WTC11 (cell line): ENCODE measurements at regions not wholly inside any gene's neighbourhood (a gene's known extent, or its start where the extent isn't known, plus 50 kb on each side); places are given as distances from the start of the nearest gene placed in this dataset.

Experiments
- ATAC-seq: fragments of 200-7000 bp; cut with Tn5 transposase; 2 replicates; pipeline ENCODE4 v1.10.0; 2021; ENCODE audit warnings: mild to moderate bottlenecking, moderate library complexity
- CTCF ChIA-PET: fragments of 300-600 bp; sonication (Branson Sonifier 250); formaldehyde crosslinking; loops from one replicate; lab custom pipeline; 2021; ENCODE audit warnings: antibody characterized with exemption; lab: Charles Lee
- POLR2A ChIA-PET: fragments of 350-600 bp; sonication (Branson Sonifier 250); formaldehyde crosslinking; loops from one replicate; lab custom pipeline; 2021; ENCODE audit warnings: antibody characterized with exemption; lab: Charles Lee
- DNase-seq: peaks from one replicate; pipeline ENCODE4 v3.0.0; 2021; ENCODE audit warnings: low spot score
- H3K27ac Mint-ChIP-seq: 2 replicates; pipeline ENCODE4 v1.8.0; 2021; ENCODE audit warnings: mixed read lengths
- H3K27me3 Mint-ChIP-seq: 2 replicates; pipeline ENCODE4 v1.8.0; 2021; ENCODE audit warnings: low read depth, mild to moderate bottlenecking, moderate library complexity, mixed read lengths
- H3K36me3 Mint-ChIP-seq: 2 replicates; pipeline ENCODE4 v1.8.0; 2021; ENCODE audit warnings: mixed read lengths
- H3K4me1 Mint-ChIP-seq: 2 replicates; pipeline ENCODE4 v1.8.0; 2022; ENCODE audit warnings: mixed read lengths
- H3K4me3 Mint-ChIP-seq: 2 replicates; pipeline ENCODE4 v1.8.0; 2021; ENCODE audit warnings: mild to moderate bottlenecking, moderate library complexity, mixed read lengths
- H3K9me3 Mint-ChIP-seq: 2 replicates; pipeline ENCODE4 v1.8.0; 2021; ENCODE audit warnings: mixed read lengths
- ATF2 ChIP-seq: sonication (generic); formaldehyde crosslinking; IDR thresholded peaks from 2 replicates; pipeline ENCODE4 v1.8.1; 2022; ENCODE audit warnings: low read depth, missing genetic modification reagents, borderline replicate concordance
- ATF6 ChIP-seq: sonication (generic); formaldehyde crosslinking; IDR thresholded peaks from 2 replicates; pipeline ENCODE4 v1.8.1; 2023; ENCODE audit warnings: mild to moderate bottlenecking, missing genetic modification reagents
- E2F1 ChIP-seq: sonication (generic); formaldehyde crosslinking; IDR thresholded peaks from 2 replicates; pipeline ENCODE4 v1.8.0; 2022; ENCODE audit warnings: mild to moderate bottlenecking, missing genetic modification reagents
- ESRRA ChIP-seq: sonication (generic); formaldehyde crosslinking; IDR thresholded peaks from 2 replicates; pipeline ENCODE4 v1.8.1; 2022; ENCODE audit warnings: mild to moderate bottlenecking, missing genetic modification reagents, borderline replicate concordance
- HMGA2 ChIP-seq: fragments of 250-450 bp; sonication (Bioruptor Pico); IDR thresholded peaks from 2 replicates; pipeline ENCODE4 v1.4.0; 2021; ENCODE audit warnings: mild to moderate bottlenecking, moderate library complexity
- JAZF1 ChIP-seq: fragments of 250-450 bp; sonication (Bioruptor Pico); IDR thresholded peaks from 2 replicates; pipeline ENCODE4 v1.9.0; 2021; ENCODE audit warnings: moderate library complexity, mild to moderate bottlenecking, inconsistent platforms
- MAX ChIP-seq: sonication (generic); formaldehyde crosslinking; IDR thresholded peaks from 2 replicates; pipeline ENCODE4 v1.8.0; 2022; ENCODE audit warnings: mild to moderate bottlenecking, missing genetic modification reagents
- MYBL2 ChIP-seq: sonication (generic); formaldehyde crosslinking; IDR thresholded peaks from 2 replicates; pipeline ENCODE4 v1.8.1; 2023; ENCODE audit warnings: mild to moderate bottlenecking, moderate library complexity, missing genetic modification reagents
- NFATC4 ChIP-seq: fragments of 250-450 bp; sonication (Bioruptor Pico); IDR thresholded peaks from 2 replicates; pipeline ENCODE4 v1.9.0; 2021; ENCODE audit warnings: mild to moderate bottlenecking
- USF1 ChIP-seq: sonication (generic); formaldehyde crosslinking; IDR thresholded peaks from 2 replicates; pipeline ENCODE4 v1.8.0; 2022; ENCODE audit warnings: mild to moderate bottlenecking, missing genetic modification reagents
- ZNF281 ChIP-seq: sonication (generic); formaldehyde crosslinking; IDR thresholded peaks from 2 replicates; pipeline ENCODE4 v1.8.0; 2023; ENCODE audit warnings: mild to moderate bottlenecking, missing genetic modification reagents
- ZNF396 ChIP-seq: fragments of 250-450 bp; sonication (Bioruptor Pico); IDR thresholded peaks from 2 replicates; pipeline ENCODE4 v1.8.0; 2021; ENCODE audit warnings: mild to moderate bottlenecking, moderate library complexity, borderline replicate concordance
- ZNF423 ChIP-seq: fragments of 250-450 bp; sonication (Bioruptor Pico); IDR thresholded peaks from 2 replicates; pipeline ENCODE4 v2.1.2; 2022; ENCODE audit warnings: mild to moderate bottlenecking, moderate library complexity

- Mint-ChIP-seq H3K4me3 (no peak overlapping the region), H3K27me3 (no peaks in the 10 kb centered on the region), H3K9me3 (peaks cover 7% of the 10 kb centered on the region), H3K4me1 (peaks cover 72% of the 10 kb centered on the region), H3K36me3 (peaks cover 7% of the 10 kb centered on the region), H3K27ac (no peak overlapping the region)
- ChIA-PET POLR2A (no interaction called here), CTCF (interaction anchor here (0.5 to 3.5 kb wide), 12 partner anchors 11 to 131 kb away, joined by 3 to 18 read pairs (median 4); no protein-coding TSS in a partner anchor)
- DNase-seq, result no peak
- no peak for ATAC-seq
- no peak for TF ChIP-seq ATF6 (CRISPR knock-in tag)
- TF ChIP-seq MYBL2, result no peak
- no peak for TF ChIP-seq HMGA2 (CRISPR knock-in tag)
- no peak for TF ChIP-seq ZNF423
- no peak for TF ChIP-seq ESRRA (CRISPR knock-in tag)
Observed at GRCh38 chr4:112896609-112897190, 152.8 kb upstream of the ANK2 start.

GRCh38 chr4:112897543-112897942, 151.9 kb upstream of the ANK2 start:
- H3K27ac Mint-ChIP-seq, result 0 out of 2 replicates have a peak overlapping the region, but pooled peaks have one; percentile 38
- no peaks in the 10 kb centered on the region for H3K27me3 Mint-ChIP-seq
- ATAC-seq (peak; percentile 57), DNase-seq (peak; percentile 22)
- ChIA-PET CTCF (interaction anchor here (0.9 to 3.5 kb wide), 7 partner anchors 11 to 132 kb away, joined by 3 to 18 read pairs (median 7); no protein-coding TSS in a partner anchor), POLR2A (no interaction called here)
- no peak for TF ChIP-seq NFATC4 (CRISPR knock-in tag)
- no peak for TF ChIP-seq ZNF281 (CRISPR knock-in tag)
- no peak for TF ChIP-seq USF1 (CRISPR knock-in tag)
- peaks cover 7% of the 10 kb centered on the region for H3K9me3 Mint-ChIP-seq
- H3K4me3 Mint-ChIP-seq, result no peak overlapping the region
- H3K36me3 Mint-ChIP-seq, result peaks cover 7% of the 10 kb centered on the region
- H3K4me1 Mint-ChIP-seq, result peaks cover 79% of the 10 kb centered on the region

GRCh38 chr4:112898357-112899141, 150.9 kb upstream of the ANK2 start:
- Mint-ChIP-seq H3K9me3 (peaks cover 7% of the 10 kb centered on the region), H3K27ac (peak overlapping the region; percentile 55), H3K4me3 (no peak overlapping the region), H3K4me1 (peaks cover 82% of the 10 kb centered on the region), H3K36me3 (peaks cover 7% of the 10 kb centered on the region), H3K27me3 (no peaks in the 10 kb centered on the region)
- no peak for TF ChIP-seq MAX (CRISPR knock-in tag)
- POLR2A ChIA-PET, result interaction anchor here (1.0 kb wide), 1 partner anchor 35 kb away, joined by 3 read pairs; no protein-coding TSS in a partner anchor
- CTCF ChIA-PET, result interaction anchor here (1.2 to 3.5 kb wide), 4 partner anchors 16 to 133 kb away, joined by 4 to 18 read pairs (median 6); no protein-coding TSS in a partner anchor
- no peak for DNase-seq
- peak; percentile 24 for ATAC-seq

GRCh38 chr4:112900416-112900815, 149.0 kb upstream of the ANK2 start:
- DNase-seq, result no peak
- H3K4me3 Mint-ChIP-seq, result no peak overlapping the region
- H3K9me3 Mint-ChIP-seq, result peaks cover 7% of the 10 kb centered on the region
- H3K27me3 Mint-ChIP-seq, result no peaks in the 10 kb centered on the region
- H3K27ac Mint-ChIP-seq, result peak overlapping the region; percentile 42; the same call in 1 of the 2 replicates
- POLR2A ChIA-PET, result no interaction called here
- no peak for ATAC-seq
- peaks cover 7% of the 10 kb centered on the region for H3K36me3 Mint-ChIP-seq
- H3K4me1 Mint-ChIP-seq, result peaks cover 65% of the 10 kb centered on the region
- CTCF ChIA-PET, result no interaction called here
- TF ChIP-seq ZNF281 (CRISPR knock-in tag) (no peak), USF1 (CRISPR knock-in tag) (no peak), ZNF396 (no peak), E2F1 (CRISPR knock-in tag) (no peak), JAZF1 (CRISPR knock-in tag) (no peak), ATF2 (CRISPR knock-in tag) (no peak)
